Pancreas (tissue), 10 donors: ENCODE measurements at regions not wholly inside any gene's neighbourhood (a gene's known extent, or its start where the extent isn't known, plus 50 kb on each side); places are given as distances from the start of the nearest gene placed in this dataset.

Source experiments
- ATAC-seq, 4 donors: fragments of 200-7000 bp; cut with Tn5 transposase; one replicate each; pipeline versions ENCODE4 v1.8.0 to v1.9.1; 2020; ENCODE audit warnings: mild to moderate bottlenecking in 4 of 4, moderate library complexity in 4 of 4
- DNase-seq, 6 donors: peaks; one replicate each; pipeline ENCODE4 v3.0.0-alpha.2; 2020
- FAIRE-seq: peaks from 2 replicates; lab custom pipeline; 2012; peaks lifted over from hg19 to GRCh38; lab: Jason Lieb, UNC
- H3K27ac ChIP-seq, 4 donors: fragments of 200-600 bp; sonication (generic); 1 replicate in 3 of 4; 2 replicates in 1 of 4; pipeline versions ENCODE4 v1.5.0 to v1.8.0; 2020
- H3K27me3 ChIP-seq, 4 donors: fragments of 200-600 bp; one replicate each; pipeline ENCODE4 v1.8.0; 2021
- H3K36me3 ChIP-seq, 3 donors: fragments of 200-600 bp; sonication (generic) in 1 of 3; one replicate each; pipeline versions ENCODE4 v1.5.0 to v1.8.0; 2020 to 2021
- H3K4me1 ChIP-seq, 3 donors: fragments of 200-600 bp; one replicate each; pipeline ENCODE4 v1.8.0; 2021
- H3K4me3 ChIP-seq, 4 donors: fragments of 200-600 bp; sonication (generic) in 2 of 4; one replicate each; pipeline versions ENCODE4 v1.5.0 to v1.8.0; 2020 to 2021
- H3K9me3 ChIP-seq, 4 donors: fragments of 200-600 bp; one replicate each; pipeline ENCODE4 v1.8.0; 2021
- WGBS, 2 donors: extraction: QIAGEN DNeasy Blood & Tissue Kit; methylation state at CpG; one replicate each; pipeline ENCODE4 v1.1.7; 2013; 5-methylcytosine and 5-hydroxymethylcytosine counted together
- intact Hi-C, 3 donors: fragments of 100-400 bp; cut with DNase I; formaldehyde crosslinking; loops; one replicate each; pipeline versions ENCODE4 v1.11.1 to v1.14.2; 2022
- TF ChIP-seq, protein P1 (sequence below), 4 donors: fragments of 200-600 bp; sonication (generic) in 3 of 4; IDR thresholded peaks; one replicate each; pipeline versions ENCODE4 v1.5.0 to v1.8.0; 2021; ENCODE audit warnings: antibody characterized with exemption in 4 of 4
- donor health status: healthy with polysubstance abuse.
- donor health status: DM: no; HTN: no; CAD: no; lungs with moderate emphysema.
- donor health status: DM: no; HTN: no; CAD: no.
- donor health status: control.
- donor health status: control.
- donor health status: Bipolar disorder and iron deficiency.
- donor health status: DM: yes; HTN: yes; CAD: no.
- donor health status: DM: no; HTN: no; CAD: no.
- donor health status: DM: no; HTN: no; CAD: no.
- donor health status: DM: yes; HTN: yes; CAD: no.

DNA sequence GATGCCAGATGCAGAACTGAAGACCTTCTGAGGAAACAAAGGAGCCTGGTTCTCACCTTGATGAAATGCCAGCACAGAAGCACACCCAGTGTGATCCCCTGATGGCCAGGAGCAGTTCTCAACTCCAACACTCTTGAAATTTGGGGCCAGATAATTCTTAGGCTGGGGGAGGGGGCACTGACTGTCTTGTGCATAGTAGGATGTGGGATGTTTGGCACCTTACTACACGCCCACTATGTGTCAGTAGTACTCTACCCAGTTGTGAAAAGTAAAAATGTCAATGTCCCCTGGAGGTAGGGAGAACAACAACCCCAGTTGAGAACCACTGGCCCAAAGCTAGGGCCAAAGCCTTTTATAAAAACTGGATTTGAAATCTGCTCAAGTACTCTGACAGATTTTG, 398.3 kb upstream of the ARID1B start:
- WGBS, 2 donors, result 37 to 68% methylated on average over 1 of the region's 1 CpG
- no peak for ATAC-seq
- Histone ChIP-seq H3K4me1 (no peaks in the 10 kb centered on the region), H3K9me3 (no peaks in the 10 kb centered on the region), H3K4me3 (no peak overlapping the region), H3K36me3 (no peaks in the 10 kb centered on the region), H3K27me3 (no peaks in the 10 kb centered on the region), H3K27ac (no peak overlapping the region)
- FAIRE-seq, result no peak
- no peak for DNase-seq
- TF ChIP-seq, protein P1, sequence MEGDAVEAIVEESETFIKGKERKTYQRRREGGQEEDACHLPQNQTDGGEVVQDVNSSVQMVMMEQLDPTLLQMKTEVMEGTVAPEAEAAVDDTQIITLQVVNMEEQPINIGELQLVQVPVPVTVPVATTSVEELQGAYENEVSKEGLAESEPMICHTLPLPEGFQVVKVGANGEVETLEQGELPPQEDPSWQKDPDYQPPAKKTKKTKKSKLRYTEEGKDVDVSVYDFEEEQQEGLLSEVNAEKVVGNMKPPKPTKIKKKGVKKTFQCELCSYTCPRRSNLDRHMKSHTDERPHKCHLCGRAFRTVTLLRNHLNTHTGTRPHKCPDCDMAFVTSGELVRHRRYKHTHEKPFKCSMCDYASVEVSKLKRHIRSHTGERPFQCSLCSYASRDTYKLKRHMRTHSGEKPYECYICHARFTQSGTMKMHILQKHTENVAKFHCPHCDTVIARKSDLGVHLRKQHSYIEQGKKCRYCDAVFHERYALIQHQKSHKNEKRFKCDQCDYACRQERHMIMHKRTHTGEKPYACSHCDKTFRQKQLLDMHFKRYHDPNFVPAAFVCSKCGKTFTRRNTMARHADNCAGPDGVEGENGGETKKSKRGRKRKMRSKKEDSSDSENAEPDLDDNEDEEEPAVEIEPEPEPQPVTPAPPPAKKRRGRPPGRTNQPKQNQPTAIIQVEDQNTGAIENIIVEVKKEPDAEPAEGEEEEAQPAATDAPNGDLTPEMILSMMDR (IDR thresholded peaks at IDR 0.05), result no peak
- intact Hi-C loops, result no loop called here

DNA sequence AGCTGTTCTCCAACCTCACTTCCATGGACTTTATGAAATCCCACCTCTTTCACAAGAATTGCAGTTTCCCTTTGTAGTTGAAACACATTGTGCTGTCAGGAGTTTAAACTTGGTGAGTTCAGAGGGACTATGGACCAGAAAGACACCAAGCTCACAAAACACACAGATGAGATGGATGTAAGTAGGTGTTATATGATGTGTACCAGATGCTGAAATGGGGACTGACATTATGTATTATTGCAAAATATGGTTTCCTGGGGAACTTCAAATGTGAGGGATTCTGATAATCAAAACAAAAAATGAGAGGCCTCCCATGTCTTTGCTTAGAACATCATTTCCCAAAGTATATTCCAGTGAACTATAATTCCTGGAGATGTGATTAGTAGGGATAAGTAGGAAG, 401.1 kb upstream of the ARID1B start:
- FAIRE-seq, result no peak
- no peaks in the 10 kb centered on the region for H3K27me3 ChIP-seq
- intact Hi-C loops, result no loop called here

DNA sequence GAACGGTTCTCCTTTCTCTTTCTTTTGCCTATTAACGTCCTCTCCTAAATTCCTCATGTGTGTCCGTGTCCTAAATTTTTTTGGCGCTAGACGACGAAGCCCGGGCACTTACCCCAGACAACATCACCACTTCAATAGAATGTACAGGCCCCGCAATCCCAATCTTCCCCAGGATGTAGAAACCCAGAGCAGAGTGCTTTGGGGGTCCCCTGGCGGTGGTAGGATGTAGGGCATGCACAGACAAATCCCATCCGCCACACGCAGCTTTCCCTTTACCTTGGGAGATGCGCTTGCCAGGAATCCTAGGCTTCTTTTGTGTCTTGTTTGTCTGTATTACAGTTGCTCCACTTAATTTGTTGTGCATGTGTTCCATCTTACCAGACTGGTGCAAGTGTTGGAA, 417.3 kb upstream of the ARID1B start:
- H3K9me3 ChIP-seq, result no peaks in the 10 kb centered on the region
- H3K4me1 ChIP-seq, result no peaks in the 10 kb centered on the region
- intact Hi-C loops, result no loop called here
- no peak overlapping the region for H3K4me3 ChIP-seq
- FAIRE-seq (no peak), DNase-seq (no peak), ATAC-seq (no peak)
- H3K36me3 ChIP-seq, result no peaks in the 10 kb centered on the region
- H3K27ac ChIP-seq, result no peak overlapping the region
- 88 to 91% methylated on average over 12 of the region's 12 CpGs for WGBS, 2 donors
- H3K27me3 ChIP-seq, result no peaks in the 10 kb centered on the region
- TF ChIP-seq, protein P1 (IDR thresholded peaks at IDR 0.05), result no peak

More for the DNA sequence above, 401.1 kb upstream of the ARID1B start:
- Histone ChIP-seq H3K4me3 (no peak overlapping the region), H3K36me3 (no peaks in the 10 kb centered on the region), H3K9me3 (no peaks in the 10 kb centered on the region), H3K27ac (no peak overlapping the region), H3K4me1 (no peaks in the 10 kb centered on the region)
- no peak for ATAC-seq
- DNase-seq, result no peak
- TF ChIP-seq, protein P1 (IDR thresholded peaks at IDR 0.05), result no peak

DNA sequence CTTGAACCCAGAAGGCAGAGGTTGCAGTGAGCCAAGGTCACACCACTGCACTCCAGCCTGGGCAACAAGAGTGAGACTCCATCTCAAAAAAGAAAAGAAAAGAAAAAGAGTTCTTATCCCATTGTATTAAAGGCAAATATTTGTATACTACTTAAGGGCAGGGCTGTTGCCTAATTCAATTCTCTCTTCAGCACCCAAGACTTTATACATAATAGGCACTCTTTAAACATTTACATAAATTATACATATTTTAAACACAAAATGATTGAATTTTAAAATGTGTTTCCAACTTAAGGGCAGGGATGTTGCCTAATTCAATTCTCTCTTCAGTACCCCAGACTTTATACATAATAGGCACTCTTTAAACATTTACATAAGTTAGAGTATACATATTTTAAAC, 424.3 kb upstream of the ARID1B start:
- H3K27me3 ChIP-seq, result no peaks in the 10 kb centered on the region
- intact Hi-C loops, result no loop called here
- no peaks in the 10 kb centered on the region for H3K4me1 ChIP-seq
- FAIRE-seq, result no peak
- H3K27ac ChIP-seq, result no peak overlapping the region
- no peak for DNase-seq
- TF ChIP-seq, protein P1 (IDR thresholded peaks at IDR 0.05), result no peak
- ATAC-seq, result no peak
- H3K9me3 ChIP-seq, result no peaks in the 10 kb centered on the region
- H3K36me3 ChIP-seq, result no peaks in the 10 kb centered on the region
- no peak overlapping the region for H3K4me3 ChIP-seq

DNA sequence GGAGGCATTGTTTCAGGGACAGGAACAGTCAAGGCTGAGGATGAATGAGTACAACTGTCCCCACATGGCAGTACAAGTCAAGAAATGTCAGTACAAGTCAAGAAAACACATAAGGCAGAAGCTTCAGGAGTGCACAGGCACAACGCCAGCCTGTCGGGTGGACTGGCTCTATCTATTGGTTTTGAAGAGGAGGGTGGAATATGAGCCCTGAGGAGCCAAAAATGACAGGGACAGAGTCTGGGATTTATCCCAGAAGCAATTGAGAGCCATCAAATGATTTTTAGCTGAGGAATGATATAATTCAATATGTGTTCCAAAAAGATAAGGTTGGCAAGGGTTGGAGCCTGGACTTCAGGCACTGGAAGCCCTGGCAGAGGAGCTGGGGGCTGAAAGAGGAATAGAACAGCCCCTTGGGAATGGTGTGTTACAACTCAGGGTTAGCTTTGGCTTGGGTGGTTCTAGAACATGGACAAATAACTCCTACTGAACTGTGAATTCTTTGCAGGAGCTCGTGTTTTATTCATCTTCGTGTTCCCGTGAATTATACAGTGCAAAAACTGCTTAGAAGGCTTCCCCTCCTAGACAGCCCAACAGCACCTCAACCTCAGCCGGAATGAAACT, 425.7 kb upstream of the ARID1B start:
- no peak overlapping the region for H3K4me3 ChIP-seq
- WGBS, 2 donors, result 67 to 80% methylated on average over 6 of the region's 6 CpGs
- FAIRE-seq (no peak), ATAC-seq (no peak), DNase-seq (no peak)
- intact Hi-C loops, result no loop called here
- H3K9me3 ChIP-seq, result no peaks in the 10 kb centered on the region
- no peaks in the 10 kb centered on the region for H3K27me3 ChIP-seq
- no peaks in the 10 kb centered on the region for H3K4me1 ChIP-seq
- no peak overlapping the region for H3K27ac ChIP-seq
- TF ChIP-seq, protein P1 (IDR thresholded peaks at IDR 0.05), result no peak
- no peaks in the 10 kb centered on the region for H3K36me3 ChIP-seq
